OCI-LY7 (cell line): ENCODE measurements at regions not wholly inside any gene's neighbourhood (a gene's known extent, or its start where the extent isn't known, plus 50 kb on each side); places are given as distances from the start of the nearest gene placed in this dataset.

Experiments
- BruUV-seq: library from RNA; stranded (reverse); fragments of 400-500 nt; replicated peaks from 2 replicates; lab custom pipeline; 2021; lab: Mats Ljungman, UMichigan
- CTCF ChIA-PET: fragments of 300-600 bp; sonication (Branson Sonifier 250); formaldehyde crosslinking; loops from one replicate; lab custom pipeline; 2022; ENCODE audit warnings: antibody characterized with exemption; ENCODE audit not compliant: unreplicated experiment; lab: Charles Lee
- POLR2A ChIA-PET: fragments of 300-600 bp; sonication (Branson Sonifier 250); formaldehyde crosslinking; loops from one replicate; lab custom pipeline; 2022; ENCODE audit warnings: antibody characterized with exemption; lab: Charles Lee
- DNase-seq: peaks from one replicate; pipeline ENCODE4 v3.0.0-alpha.2; 2015; ENCODE audit warnings: low spot score
- H2AFZ ChIP-seq: fragments of 200-600 bp; sonication (generic), shearing (Covaris generic); 2 replicates; pipeline ENCODE4 v1.6.1; 2014; ENCODE audit warnings: mild to moderate bottlenecking, antibody characterized with exemption, low read length, moderate library complexity
- H3K27ac ChIP-seq: fragments of 200-600 bp; sonication (generic); 2 replicates; pipeline ENCODE4 v1.5.1; 2014; ENCODE audit warnings: mixed run types, low read depth, mild to moderate bottlenecking, moderate library complexity, low read length, inconsistent platforms; ENCODE audit not compliant: poor library complexity, severe bottlenecking
- H3K36me3 ChIP-seq: fragments of 200-600 bp; sonication (generic); 2 replicates; pipeline ENCODE4 v1.6.1; 2014; ENCODE audit warnings: mild to moderate bottlenecking, antibody characterized with exemption, low read length, moderate library complexity, mixed read lengths; ENCODE audit not compliant: insufficient read depth
- H3K4me1 ChIP-seq: fragments of 200-600 bp; sonication (generic); 2 replicates; pipeline ENCODE4 v1.5.1; 2014; ENCODE audit warnings: mild to moderate bottlenecking, low read length; ENCODE audit not compliant: insufficient read depth, poor library complexity, severe bottlenecking
- H3K4me2 ChIP-seq: fragments of 200-600 bp; sonication (generic); 2 replicates; pipeline ENCODE4 v1.6.1; 2014; ENCODE audit warnings: mild to moderate bottlenecking, low read length
- H3K4me3 ChIP-seq: fragments of 200-600 bp; sonication (generic); 2 replicates; pipeline ENCODE4 v1.5.1; 2014; ENCODE audit warnings: mild to moderate bottlenecking, low read depth, low read length; ENCODE audit not compliant: poor library complexity, severe bottlenecking
- H3K79me2 ChIP-seq: fragments of 200-600 bp; sonication (generic); 2 replicates; pipeline ENCODE4 v1.6.1; 2016; ENCODE audit warnings: low read depth, mild to moderate bottlenecking, low read length, moderate library complexity, mixed read lengths; ENCODE audit not compliant: insufficient read depth
- H3K9me2 ChIP-seq: fragments of 200-600 bp; sonication (generic); 2 replicates; pipeline ENCODE4 v1.6.1; 2016; ENCODE audit warnings: mild to moderate bottlenecking, low read length, mixed read lengths; ENCODE audit not compliant: insufficient read depth
- H3K9me3 ChIP-seq: fragments of 200-600 bp; sonication (generic); 2 replicates; pipeline ENCODE4 v1.6.1; 2014; ENCODE audit warnings: mild to moderate bottlenecking, mixed run types, low read length, mixed read lengths
- H4K20me1 ChIP-seq: fragments of 200-600 bp; sonication (generic); 2 replicates; pipeline ENCODE4 v1.6.1; 2014; ENCODE audit warnings: mild to moderate bottlenecking, antibody characterized with exemption, low read length, moderate library complexity, mixed read lengths; ENCODE audit not compliant: insufficient read depth
- EZH2phosphoT487 ChIP-seq: fragments of 200-600 bp; sonication (generic); IDR thresholded peaks from 2 replicates; pipeline ENCODE4 v1.6.1; 2018; ENCODE audit warnings: low read depth, borderline replicate concordance, mild to moderate bottlenecking, mixed run types, antibody characterized with exemption, low read length, moderate library complexity, mixed read lengths
- intact Hi-C: fragments of 100-400 bp; cut with micrococcal nuclease; formaldehyde crosslinking; loops from one replicate; pipeline ENCODE4 v1.10.0; 2022; ENCODE audit not compliant: unreplicated experiment
- TF ChIP-seq, protein P1 (sequence below): fragments of 200-600 bp; sonication (generic); conservative IDR thresholded peaks from 2 replicates; pipeline ENCODE4 v1.5.1; 2014; ENCODE audit warnings: mild to moderate bottlenecking, antibody characterized with exemption, low read length, moderate library complexity, mixed read lengths

DNA sequence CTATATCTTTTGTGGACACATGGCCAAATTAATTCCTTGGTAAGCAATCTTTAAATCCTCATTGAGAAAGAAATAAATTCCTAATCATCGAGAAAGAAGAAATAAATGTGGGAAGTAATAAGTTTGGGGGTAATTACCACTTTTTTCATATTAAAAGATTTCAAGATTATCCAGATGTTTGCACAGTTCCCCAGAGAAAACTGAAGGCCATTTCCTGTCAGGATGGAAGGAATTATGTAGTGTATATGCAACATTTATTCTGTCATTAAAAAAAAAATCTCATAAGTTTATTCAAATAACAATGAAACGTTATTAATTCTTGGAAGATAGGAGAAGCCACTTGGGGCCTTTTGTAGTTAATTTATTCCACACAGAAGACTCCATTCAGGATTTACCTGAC lies 385.6 kb upstream of the NR3C2 start:
- H3K4me1 ChIP-seq = no peaks in the 10 kb centered on the region
- no peak overlapping the region for H3K27ac ChIP-seq
- no peaks in the 10 kb centered on the region for H4K20me1 ChIP-seq
- BruUV-seq = no TSS peak
- intact Hi-C loops = no loop called here
- no peak overlapping the region for H3K4me3 ChIP-seq
- H2AFZ ChIP-seq = no peak overlapping the region
- no peaks in the 10 kb centered on the region for H3K79me2 ChIP-seq
- H3K4me2 ChIP-seq = no peak overlapping the region
- ChIA-PET POLR2A (no interaction called here), CTCF (no interaction called here)
- H3K36me3 ChIP-seq = no peaks in the 10 kb centered on the region
- H3K9me2 ChIP-seq = no peaks in the 10 kb centered on the region
- no peak for TF ChIP-seq EZH2phosphoT487
- TF ChIP-seq, protein P1, sequence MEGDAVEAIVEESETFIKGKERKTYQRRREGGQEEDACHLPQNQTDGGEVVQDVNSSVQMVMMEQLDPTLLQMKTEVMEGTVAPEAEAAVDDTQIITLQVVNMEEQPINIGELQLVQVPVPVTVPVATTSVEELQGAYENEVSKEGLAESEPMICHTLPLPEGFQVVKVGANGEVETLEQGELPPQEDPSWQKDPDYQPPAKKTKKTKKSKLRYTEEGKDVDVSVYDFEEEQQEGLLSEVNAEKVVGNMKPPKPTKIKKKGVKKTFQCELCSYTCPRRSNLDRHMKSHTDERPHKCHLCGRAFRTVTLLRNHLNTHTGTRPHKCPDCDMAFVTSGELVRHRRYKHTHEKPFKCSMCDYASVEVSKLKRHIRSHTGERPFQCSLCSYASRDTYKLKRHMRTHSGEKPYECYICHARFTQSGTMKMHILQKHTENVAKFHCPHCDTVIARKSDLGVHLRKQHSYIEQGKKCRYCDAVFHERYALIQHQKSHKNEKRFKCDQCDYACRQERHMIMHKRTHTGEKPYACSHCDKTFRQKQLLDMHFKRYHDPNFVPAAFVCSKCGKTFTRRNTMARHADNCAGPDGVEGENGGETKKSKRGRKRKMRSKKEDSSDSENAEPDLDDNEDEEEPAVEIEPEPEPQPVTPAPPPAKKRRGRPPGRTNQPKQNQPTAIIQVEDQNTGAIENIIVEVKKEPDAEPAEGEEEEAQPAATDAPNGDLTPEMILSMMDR = no peak
- H3K9me3 ChIP-seq = no peaks in the 10 kb centered on the region
- no peak for DNase-seq

GRCh38 chr4:148823419-148823769 lies 381.2 kb upstream of the NR3C2 start:
- Histone ChIP-seq H3K9me2 (no peaks in the 10 kb centered on the region), H2AFZ (no peak overlapping the region), H3K27ac (no peak overlapping the region), H3K79me2 (no peaks in the 10 kb centered on the region), H3K9me3 (no peaks in the 10 kb centered on the region), H3K4me3 (no peak overlapping the region), H3K4me1 (no peaks in the 10 kb centered on the region), H3K4me2 (no peak overlapping the region), H3K36me3 (no peaks in the 10 kb centered on the region), H4K20me1 (no peaks in the 10 kb centered on the region)
- intact Hi-C loops = no loop called here
- ChIA-PET POLR2A (interaction anchor here (0.6 kb wide), 1 partner anchor 22 kb away, joined by 8 read pairs; no protein-coding TSS in a partner anchor), CTCF (no interaction called here)
- TF ChIP-seq EZH2phosphoT487 = no peak
- TF ChIP-seq, protein P1 = no peak
- no TSS peak for BruUV-seq
- no peak for DNase-seq

DNA sequence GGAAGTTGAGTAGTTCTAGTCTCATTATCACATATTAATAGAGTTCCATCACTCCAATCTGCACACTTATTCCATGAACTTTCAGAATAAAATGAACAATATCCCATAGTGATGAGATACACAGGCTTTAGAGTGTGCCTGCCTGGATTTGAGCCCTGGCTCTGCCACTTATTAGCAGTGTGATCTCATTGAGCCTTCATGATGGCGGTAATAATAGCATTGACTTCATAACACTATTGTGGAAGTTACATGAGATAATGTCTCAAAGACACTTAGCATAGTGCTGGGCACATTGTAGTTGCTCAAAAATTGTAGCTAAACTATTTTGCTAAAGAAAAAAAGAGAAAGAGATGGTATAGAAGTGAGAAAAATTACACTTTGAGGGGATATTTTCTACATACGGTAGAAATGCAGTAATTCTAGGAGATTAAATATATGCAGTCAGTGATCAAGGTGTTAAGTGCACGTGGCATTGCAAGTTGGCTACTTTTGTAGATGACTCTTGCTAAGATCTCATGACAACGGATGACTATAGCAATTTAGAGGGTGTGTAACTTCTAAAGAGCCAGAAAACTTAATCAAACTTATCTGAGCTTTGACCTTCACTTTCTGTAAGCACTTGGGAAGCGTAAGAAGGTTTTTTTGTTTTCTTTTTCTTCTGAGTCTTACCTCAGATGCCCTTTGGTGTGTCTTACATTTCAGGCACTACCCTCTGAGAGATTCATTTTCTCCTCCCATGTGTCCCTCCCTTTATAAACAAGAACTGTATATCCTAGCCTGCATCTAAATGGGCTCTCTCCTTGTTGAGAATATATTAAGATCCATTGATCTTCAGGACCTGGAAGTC lies 380.6 kb upstream of the NR3C2 start:
- intact Hi-C loops = no loop called here
- no peaks in the 10 kb centered on the region for H3K36me3 ChIP-seq
- H4K20me1 ChIP-seq = no peaks in the 10 kb centered on the region
- POLR2A ChIA-PET = interaction anchor here (0.6 kb wide), 1 partner anchor 22 kb away, joined by 8 read pairs; no protein-coding TSS in a partner anchor
- no peak overlapping the region for H3K4me3 ChIP-seq
- H3K27ac ChIP-seq = no peak overlapping the region
- no peaks in the 10 kb centered on the region for H3K9me3 ChIP-seq
- BruUV-seq = no TSS peak
- TF ChIP-seq, protein P1 = no peak
- TF ChIP-seq EZH2phosphoT487 = no peak
- no peak overlapping the region for H2AFZ ChIP-seq
- H3K4me1 ChIP-seq = no peaks in the 10 kb centered on the region
- CTCF ChIA-PET = no interaction called here
- H3K9me2 ChIP-seq = no peaks in the 10 kb centered on the region
- DNase-seq = no peak
- no peaks in the 10 kb centered on the region for H3K79me2 ChIP-seq
- H3K4me2 ChIP-seq = no peak overlapping the region
